Epithelial cell of esophagus (primary cell): ENCODE measurements at regions not wholly inside any gene's neighbourhood (a gene's known extent, or its start where the extent isn't known, plus 50 kb on each side); places are given as distances from the start of the nearest gene placed in this dataset.
A peak's percentile ranks its signal among the peaks of the same experiment; 100 is the strongest.

ENCODE experiments used
- DNase-seq: peaks from one replicate; pipeline ENCODE4 v3.0.0; 2010; ENCODE audit warnings: low read depth
- H3K4me3 ChIP-seq: 2 replicates; pipeline ENCODE4 v1.5.1; 2011; ENCODE audit warnings: mild to moderate bottlenecking, low read length, control low read depth
- CTCF ChIP-seq: IDR thresholded peaks from 2 replicates; pipeline ENCODE4 v1.5.1; 2011; ENCODE audit warnings: low read depth, mild to moderate bottlenecking, low read length, control low read depth, inconsistent platforms; ENCODE audit not compliant: insufficient read depth; ENCODE audit errors: missing control alignments

DNA sequence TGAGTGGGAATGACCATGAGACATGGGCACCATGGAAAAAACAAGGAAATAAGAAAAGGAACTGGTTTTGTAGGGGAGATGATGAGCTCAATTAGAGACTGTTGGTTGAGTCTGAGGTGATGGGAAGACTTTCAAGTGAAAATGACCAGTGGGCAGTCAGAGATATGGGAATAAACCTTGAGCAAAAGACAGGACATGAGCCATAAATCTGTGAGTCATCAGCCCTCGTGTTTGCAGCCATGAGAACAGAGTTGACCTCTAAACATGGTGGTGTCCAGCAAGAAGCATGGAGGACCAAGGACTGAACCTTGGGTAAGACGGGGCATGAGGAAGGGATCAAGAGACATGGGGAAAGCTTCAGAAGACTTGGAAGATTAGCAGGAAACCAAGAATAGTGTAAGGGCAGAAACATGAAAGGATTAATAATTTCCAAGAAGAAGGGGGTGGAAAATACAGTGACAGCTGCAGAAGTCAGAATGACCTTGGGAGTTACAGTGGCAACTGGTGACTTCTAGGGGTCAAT, 280.6 kb upstream of the PRDM1 start:
- H3K4me3 ChIP-seq = no peak overlapping the region
- no peak for TF ChIP-seq CTCF
- no peak for DNase-seq

- no peak overlapping the region for H3K4me3 ChIP-seq
- peak; percentile 85 for DNase-seq
- no peak for TF ChIP-seq CTCF
These were observed 281.7 kb upstream of the PRDM1 start for GRCh38 chr6:105804424-105804823.

GRCh38 chr6:105804000-105804399, 282.1 kb upstream of the PRDM1 start:
- DNase-seq = no peak
- no peak for TF ChIP-seq CTCF
- no peak overlapping the region for H3K4me3 ChIP-seq

GRCh38 chr6:105803442-105803841, 282.7 kb upstream of the PRDM1 start:
- H3K4me3 ChIP-seq = no peak overlapping the region
- no peak for TF ChIP-seq CTCF
- DNase-seq = peak; percentile 90

- no peak for DNase-seq
- no peak overlapping the region for H3K4me3 ChIP-seq
- no peak for TF ChIP-seq CTCF
These were observed 283.4 kb upstream of the PRDM1 start for GRCh38 chr6:105802703-105803102.

DNA sequence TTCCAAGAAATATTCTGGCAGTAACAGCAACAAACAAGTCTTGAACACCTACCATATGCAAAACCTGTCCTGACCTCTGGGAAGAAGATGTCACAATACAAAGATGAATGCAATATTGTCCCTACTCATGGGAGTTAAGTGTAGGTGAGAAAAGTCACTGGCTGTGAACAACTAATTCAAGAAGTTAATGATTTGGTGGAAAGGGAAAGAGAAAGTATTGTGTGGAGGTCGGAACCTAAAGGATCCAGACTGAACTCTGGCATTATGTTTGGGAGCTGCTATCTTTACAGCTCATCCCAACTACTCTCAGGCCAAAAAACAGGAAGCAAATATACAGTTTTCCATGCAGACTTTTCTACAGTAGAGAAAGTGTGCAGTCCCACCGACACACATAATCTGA, 285.3 kb upstream of the PRDM1 start:
- DNase-seq = no peak
- TF ChIP-seq CTCF = no peak

GRCh38 chr6:105800398-105800797, 285.7 kb upstream of the PRDM1 start:
- DNase-seq = no peak
- no peak for TF ChIP-seq CTCF
- no peak overlapping the region for H3K4me3 ChIP-seq

More for the DNA sequence above, 285.3 kb upstream of the PRDM1 start:
- no peak overlapping the region for H3K4me3 ChIP-seq
